ENCODE measurements at regions not wholly inside any gene's neighbourhood (a gene's known extent, or its start where the extent isn't known, plus 50 kb on each side); places are given as distances from the start of the nearest gene placed in this dataset.

GRCh38 chr14:66291756-66292155, 194.4 kb upstream of the CCDC196 start:
- TF ChIP-seq CTCF (IDR thresholded peaks at IDR 0.05; ENCODE audit: borderline replicate concordance, extremely low read depth, low read length, poor library complexity, severe bottlenecking) (no peak), EZH2 (IDR thresholded peaks at IDR 0.05; ENCODE audit: borderline replicate concordance, low read depth, low read length, severe bottlenecking) (no peak)
